A549 (cell line): ENCODE measurements at regions not wholly inside any gene's neighbourhood (a gene's known extent, or its start where the extent isn't known, plus 50 kb on each side); places are given as distances from the start of the nearest gene placed in this dataset.

ENCODE experiments used
- ATAC-seq, 2 experiments: fragments of 200-7000 bp in 1 of 2; fragments of >200 bp in 1 of 2; cut with Nextera tagmentation in 1 of 2; cut with Tn5 transposase in 1 of 2; 3 replicates each; pipeline versions ENCODE4 v1.8.0 to v1.9.1; 2018 to 2020; ENCODE audit warnings: mild to moderate bottlenecking in 1 of 2, moderate library complexity in 1 of 2
- CTCF ChIA-PET: fragments of 300-600 bp; sonication (Branson Sonifier 250); formaldehyde crosslinking; extraction: SDS; loops from one replicate; lab custom pipeline; 2021; ENCODE audit warnings: antibody characterized with exemption, inconsistent platforms; lab: Yijun Ruan, JAX
- POLR2A ChIA-PET: fragments of 350-600 bp; formaldehyde crosslinking; extraction: SDS; loops from one replicate; lab custom pipeline; 2021; ENCODE audit warnings: antibody characterized with exemption, inconsistent platforms; lab: Yijun Ruan, JAX
- DNase-seq, 2 experiments: peaks; one replicate each; pipeline versions ENCODE4 v3.0.0 to v3.0.0-alpha.2; 2011 to 2016; ENCODE audit warnings: low read depth in 1 of 2, low spot score in 1 of 2
- FAIRE-seq: peaks from 2 replicates; lab custom pipeline; 2011; peaks lifted over from hg19 to GRCh38; lab: Jason Lieb, UNC
- H3K27ac ChIP-seq, 2 experiments: fragments of >200 bp; sonication (Bioruptor Twin); formaldehyde crosslinking; 3 replicates each; pipeline ENCODE4 v1.5.1; 2016 to 2017
- H3K4me1 ChIP-seq: fragments of >200 bp; sonication (Bioruptor Twin); formaldehyde crosslinking; 3 replicates; pipeline ENCODE4 v1.6.1; 2016
- H3K4me2 ChIP-seq: fragments of >200 bp; sonication (Bioruptor Twin); formaldehyde crosslinking; 3 replicates; pipeline ENCODE4 v1.6.1; 2016
- H3K4me3 ChIP-seq: fragments of >200 bp; sonication (Bioruptor Twin); formaldehyde crosslinking; 3 replicates; pipeline ENCODE4 v1.5.1; 2016
- H3K9me3 ChIP-seq: fragments of >200 bp; sonication (Bioruptor Twin); formaldehyde crosslinking; 3 replicates; pipeline ENCODE4 v1.6.1; 2016
- CHD2 ChIP-seq: fragments of 150-350 bp; IDR thresholded peaks from 2 replicates; pipeline ENCODE4 v1.6.1; 2014; ENCODE audit warnings: low read length; ENCODE audit not compliant: partially characterized antibody
- EHMT2 ChIP-seq: fragments of 200-600 bp; sonication (generic); IDR thresholded peaks from 2 replicates; pipeline ENCODE4 v1.6.1; 2016; ENCODE audit warnings: antibody characterized with exemption, low read depth, mild to moderate bottlenecking, moderate library complexity
- ELK1 ChIP-seq: fragments of 150-350 bp; IDR thresholded peaks from 2 replicates; pipeline ENCODE4 v1.6.1; 2014; ENCODE audit warnings: low read depth, mild to moderate bottlenecking, low read length
- ESRRA ChIP-seq: fragments of 150-350 bp; IDR thresholded peaks from 2 replicates; pipeline ENCODE4 v1.6.1; 2014; ENCODE audit warnings: mild to moderate bottlenecking, low read length, borderline replicate concordance
- HEYL ChIP-seq: fragments of 250-450 bp; sonication (Bioruptor Pico); IDR thresholded peaks from 2 replicates; pipeline ENCODE4 v1.8.0; 2021; ENCODE audit warnings: mild to moderate bottlenecking, moderate library complexity
- HOXA7 ChIP-seq: fragments of 250-450 bp; sonication (Bioruptor Pico); IDR thresholded peaks from 2 replicates; pipeline ENCODE4 v1.5.0; 2020; ENCODE audit warnings: mild to moderate bottlenecking, moderate library complexity
- JUN ChIP-seq, 2 experiments: fragments of >200 bp; sonication (Bioruptor Twin); formaldehyde crosslinking; IDR thresholded peaks; 2 replicates in 1 of 2; 3 replicates in 1 of 2; pipeline ENCODE4 v1.6.1; 2016 to 2017
- KDM5A ChIP-seq: fragments of 200-600 bp; sonication (generic); IDR thresholded peaks from 2 replicates; pipeline ENCODE4 v1.6.1; 2016; ENCODE audit warnings: antibody characterized with exemption, mild to moderate bottlenecking
- MAZ ChIP-seq: fragments of 150-350 bp; IDR thresholded peaks from 2 replicates; pipeline ENCODE4 v1.6.1; 2014; ENCODE audit warnings: antibody characterized with exemption, low read depth, low read length, borderline replicate concordance
- NFE2L2 ChIP-seq: fragments of 150-350 bp; conservative IDR thresholded peaks from 2 replicates; pipeline ENCODE4 v1.6.1; 2014; ENCODE audit warnings: low read length
- NPAS2 ChIP-seq: fragments of 250-450 bp; sonication (Bioruptor Pico); IDR thresholded peaks from 2 replicates; pipeline ENCODE4 v1.8.0; 2022; ENCODE audit warnings: mild to moderate bottlenecking, moderate library complexity, borderline replicate concordance
- PHF8 ChIP-seq: fragments of 200-600 bp; sonication (generic); IDR thresholded peaks from 2 replicates; pipeline ENCODE4 v1.6.1; 2016; ENCODE audit warnings: low read depth, mild to moderate bottlenecking, antibody characterized with exemption, moderate library complexity, borderline replicate concordance
- RARB ChIP-seq: fragments of 250-450 bp; sonication (Bioruptor Pico); IDR thresholded peaks from 2 replicates; pipeline ENCODE4 v1.8.0; 2021; ENCODE audit warnings: mild to moderate bottlenecking, moderate library complexity
- RFX5 ChIP-seq: fragments of 450-650 bp; IDR thresholded peaks from 2 replicates; pipeline ENCODE4 v1.7.1; 2014; ENCODE audit warnings: antibody characterized with exemption, mild to moderate bottlenecking, moderate library complexity
- RNF2 ChIP-seq: fragments of 200-600 bp; sonication (generic); IDR thresholded peaks from 2 replicates; pipeline ENCODE4 v1.6.1; 2016; ENCODE audit warnings: low read depth, mild to moderate bottlenecking, antibody characterized with exemption, moderate library complexity, borderline replicate concordance
- SMC3 ChIP-seq: fragments of >200 bp; sonication (Bioruptor Twin); formaldehyde crosslinking; IDR thresholded peaks from 3 replicates; pipeline ENCODE4 v1.6.1; 2018; ENCODE audit warnings: inconsistent platforms
- ZFP36 ChIP-seq: fragments of 450-650 bp; IDR thresholded peaks from 2 replicates; pipeline ENCODE4 v1.6.1; 2014; ENCODE audit warnings: borderline replicate concordance; ENCODE audit not compliant: partially characterized antibody
- WGBS: methylation state at CpG from one replicate; pipeline ENCODE4 v1.1.6; 2017; ENCODE audit errors: missing lambda C conversion rate; 5-methylcytosine and 5-hydroxymethylcytosine counted together
- TF ChIP-seq, protein P1 (sequence below): IDR thresholded peaks from 2 replicates; pipeline ENCODE4 v1.6.1; 2012
- TF ChIP-seq, protein P2 (sequence below): fragments of 200-600 bp; sonication (generic); IDR thresholded peaks from 2 replicates; pipeline ENCODE4 v1.6.1; 2016; ENCODE audit warnings: antibody characterized with exemption, mild to moderate bottlenecking, moderate library complexity
- TF ChIP-seq, protein P3 (sequence below): fragments of >200 bp; sonication (Bioruptor Twin); formaldehyde crosslinking; IDR thresholded peaks from 2 replicates; pipeline ENCODE4 v1.6.1; 2016

- Histone ChIP-seq H3K4me3 (no peak overlapping the region), H3K4me1 (no peaks in the 10 kb centered on the region), H3K4me2 (no peak overlapping the region), H3K27ac (no peak overlapping the region), H3K9me3 (no peaks in the 10 kb centered on the region)
- 2% methylated on average over 4 of the region's 4 CpGs for WGBS
- TF ChIP-seq RNF2 (no peak), EHMT2 (no peak)
- no peak for ATAC-seq
- no peak for DNase-seq
- no peak for FAIRE-seq
- ChIA-PET CTCF (interaction anchor here (0.5 kb wide), 1 partner anchor 66 kb away, joined by 3 read pairs; no protein-coding TSS in a partner anchor), POLR2A (no interaction called here)
Measured at GRCh38 chr14:86541972-86542371, 1012.0 kb downstream of the FLRT2 start.

GRCh38 chr14:86540636-86541247 is 1010.8 kb downstream of the FLRT2 start:
- no peak overlapping the region for H3K4me3 ChIP-seq
- CTCF ChIA-PET, result no interaction called here
- no peak for FAIRE-seq
- ATAC-seq, result no peak
- H3K4me1 ChIP-seq, result no peaks in the 10 kb centered on the region
- no peak for DNase-seq
- H3K4me2 ChIP-seq, result no peak overlapping the region
- POLR2A ChIA-PET, result no interaction called here
- TF ChIP-seq HEYL (CRISPR knock-in tag), result no peak
- TF ChIP-seq, protein P1, sequence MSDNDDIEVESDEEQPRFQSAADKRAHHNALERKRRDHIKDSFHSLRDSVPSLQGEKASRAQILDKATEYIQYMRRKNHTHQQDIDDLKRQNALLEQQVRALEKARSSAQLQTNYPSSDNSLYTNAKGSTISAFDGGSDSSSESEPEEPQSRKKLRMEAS, result no peak
- no peak overlapping the region for H3K27ac ChIP-seq
- no peaks in the 10 kb centered on the region for H3K9me3 ChIP-seq
- WGBS, result 7% methylated on average over 6 of the region's 6 CpGs

GRCh38 chr14:86539361-86540070 is 1009.6 kb downstream of the FLRT2 start:
- no peak for DNase-seq
- Histone ChIP-seq H3K27ac (no peak overlapping the region), H3K4me1 (no peaks in the 10 kb centered on the region), H3K4me2 (no peak overlapping the region), H3K9me3 (no peaks in the 10 kb centered on the region), H3K4me3 (no peak overlapping the region)
- WGBS, result 4% methylated on average over 2 of the region's 2 CpGs
- ChIA-PET CTCF (no interaction called here), POLR2A (no interaction called here)
- no peak for ATAC-seq
- FAIRE-seq, result no peak
- TF ChIP-seq HOXA7 (CRISPR knock-in tag), result no peak
- TF ChIP-seq ESRRA, result no peak
- TF ChIP-seq, protein P2, sequence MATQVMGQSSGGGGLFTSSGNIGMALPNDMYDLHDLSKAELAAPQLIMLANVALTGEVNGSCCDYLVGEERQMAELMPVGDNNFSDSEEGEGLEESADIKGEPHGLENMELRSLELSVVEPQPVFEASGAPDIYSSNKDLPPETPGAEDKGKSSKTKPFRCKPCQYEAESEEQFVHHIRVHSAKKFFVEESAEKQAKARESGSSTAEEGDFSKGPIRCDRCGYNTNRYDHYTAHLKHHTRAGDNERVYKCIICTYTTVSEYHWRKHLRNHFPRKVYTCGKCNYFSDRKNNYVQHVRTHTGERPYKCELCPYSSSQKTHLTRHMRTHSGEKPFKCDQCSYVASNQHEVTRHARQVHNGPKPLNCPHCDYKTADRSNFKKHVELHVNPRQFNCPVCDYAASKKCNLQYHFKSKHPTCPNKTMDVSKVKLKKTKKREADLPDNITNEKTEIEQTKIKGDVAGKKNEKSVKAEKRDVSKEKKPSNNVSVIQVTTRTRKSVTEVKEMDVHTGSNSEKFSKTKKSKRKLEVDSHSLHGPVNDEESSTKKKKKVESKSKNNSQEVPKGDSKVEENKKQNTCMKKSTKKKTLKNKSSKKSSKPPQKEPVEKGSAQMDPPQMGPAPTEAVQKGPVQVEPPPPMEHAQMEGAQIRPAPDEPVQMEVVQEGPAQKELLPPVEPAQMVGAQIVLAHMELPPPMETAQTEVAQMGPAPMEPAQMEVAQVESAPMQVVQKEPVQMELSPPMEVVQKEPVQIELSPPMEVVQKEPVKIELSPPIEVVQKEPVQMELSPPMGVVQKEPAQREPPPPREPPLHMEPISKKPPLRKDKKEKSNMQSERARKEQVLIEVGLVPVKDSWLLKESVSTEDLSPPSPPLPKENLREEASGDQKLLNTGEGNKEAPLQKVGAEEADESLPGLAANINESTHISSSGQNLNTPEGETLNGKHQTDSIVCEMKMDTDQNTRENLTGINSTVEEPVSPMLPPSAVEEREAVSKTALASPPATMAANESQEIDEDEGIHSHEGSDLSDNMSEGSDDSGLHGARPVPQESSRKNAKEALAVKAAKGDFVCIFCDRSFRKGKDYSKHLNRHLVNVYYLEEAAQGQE, result no peak
- TF ChIP-seq CHD2, result no peak
- no peak for TF ChIP-seq ELK1
- no peak for TF ChIP-seq SMC3
- no peak for TF ChIP-seq MAZ

- DNase-seq (no peak), ATAC-seq (no peak), FAIRE-seq (no peak)
- H3K27ac ChIP-seq, result no peak overlapping the region
- H3K9me3 ChIP-seq, result no peaks in the 10 kb centered on the region; the same call in 2 of the 3 replicates
- no peaks in the 10 kb centered on the region for H3K4me1 ChIP-seq
- ChIA-PET POLR2A (no interaction called here), CTCF (no interaction called here)
- TF ChIP-seq PHF8, result no peak
- no peak for TF ChIP-seq NFE2L2
- TF ChIP-seq, protein P1, result no peak
- TF ChIP-seq ZFP36, result no peak
- no peak for TF ChIP-seq RARB (CRISPR knock-in tag)
- TF ChIP-seq, protein P3, sequence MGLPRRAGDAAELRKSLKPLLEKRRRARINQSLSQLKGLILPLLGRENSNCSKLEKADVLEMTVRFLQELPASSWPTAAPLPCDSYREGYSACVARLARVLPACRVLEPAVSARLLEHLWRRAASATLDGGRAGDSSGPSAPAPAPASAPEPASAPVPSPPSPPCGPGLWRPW, result no peak
- TF ChIP-seq JUN (IDR thresholded peaks at IDR 0.05), result no peak
- TF ChIP-seq KDM5A, result no peak
- no peak for TF ChIP-seq HOXA7 (CRISPR knock-in tag)
- TF ChIP-seq RFX5, result no peak
- no peak for TF ChIP-seq NPAS2 (CRISPR knock-in tag)
- WGBS, result 8% methylated on average over 4 of the region's 4 CpGs
- H3K4me2 ChIP-seq, result no peak overlapping the region
- H3K4me3 ChIP-seq, result no peak overlapping the region
Measured at GRCh38 chr14:86533834-86534233, 1003.9 kb downstream of the FLRT2 start.
